Subcutaneous abdominal adipose tissue (tissue), 5 donors: ENCODE measurements at regions not wholly inside any gene's neighbourhood (a gene's known extent, or its start where the extent isn't known, plus 50 kb on each side); places are given as distances from the start of the nearest gene placed in this dataset.

Experiments used
- H3K27ac ChIP-seq: one replicate; pipeline ENCODE4 v1.7.0; 2013; ENCODE audit warnings: low read depth, mild to moderate bottlenecking, inconsistent platforms, low read length, moderate library complexity
- H3K27me3 ChIP-seq, 5 donors: one replicate each; pipeline ENCODE4 v1.7.0; 2013; ENCODE audit warnings: low read length in 5 of 5, inconsistent platforms in 1 of 5; ENCODE audit not compliant: control insufficient read depth in 5 of 5, insufficient read depth in 4 of 5
- H3K36me3 ChIP-seq, 5 donors: one replicate each; pipeline ENCODE4 v1.7.0; 2013; ENCODE audit warnings: low read length in 5 of 5; ENCODE audit not compliant: control insufficient read depth in 5 of 5, insufficient read depth in 5 of 5
- H3K4me1 ChIP-seq, 5 donors: one replicate each; pipeline ENCODE4 v1.7.0; 2013; ENCODE audit warnings: low read length in 5 of 5, mild to moderate bottlenecking in 3 of 5, moderate library complexity in 1 of 5; ENCODE audit not compliant: control insufficient read depth in 5 of 5, insufficient read depth in 5 of 5
- H3K4me3 ChIP-seq, 5 donors: one replicate each; pipeline ENCODE4 v1.7.0; 2013; ENCODE audit warnings: low read length in 5 of 5, low read depth in 1 of 5
- H3K9ac ChIP-seq, 5 donors: one replicate each; pipeline ENCODE4 v1.7.0; 2013; ENCODE audit warnings: low read length in 5 of 5, mild to moderate bottlenecking in 4 of 5, moderate library complexity in 3 of 5
- H3K9me3 ChIP-seq, 5 donors: one replicate each; pipeline ENCODE4 v1.7.0; 2013; ENCODE audit warnings: low read length in 5 of 5; ENCODE audit not compliant: control insufficient read depth in 5 of 5
- donor health status: healthy.
- donor health status: healthy.
- donor health status: healthy.
- donor health status: healthy.
- donor health status: healthy.

GRCh38 chr17:52515927-52516326 is 357.4 kb upstream of the CA10 start:
- Histone ChIP-seq H3K9ac (no peak overlapping the region), H3K36me3 (no peaks in the 10 kb centered on the region)

DNA sequence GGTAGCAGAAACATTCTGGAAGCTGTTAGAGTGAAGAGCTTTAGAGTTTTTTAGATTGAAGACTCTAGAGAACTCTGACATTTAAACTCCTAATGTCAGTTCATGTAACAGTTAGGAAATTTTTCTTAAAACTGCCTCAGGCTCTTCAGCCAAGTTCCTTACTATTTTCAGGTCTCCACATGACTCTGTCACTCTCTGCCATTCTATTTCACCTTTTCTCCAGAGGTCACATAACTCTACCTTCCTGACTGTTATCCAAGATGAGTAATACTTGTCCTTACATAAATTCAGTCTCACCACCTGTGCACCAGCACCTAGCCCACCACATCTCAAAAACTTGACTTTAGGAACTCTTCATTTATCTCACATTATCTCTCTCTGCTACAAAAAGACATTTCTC is 347.1 kb upstream of the CA10 start:
- H3K27ac ChIP-seq: no peak overlapping the region
- no peaks in the 10 kb centered on the region for H3K27me3 ChIP-seq
- H3K36me3 ChIP-seq: no peaks in the 10 kb centered on the region
- H3K9ac ChIP-seq: no peak overlapping the region
- H3K4me1 ChIP-seq: no peaks in the 10 kb centered on the region
- H3K4me3 ChIP-seq: no peak overlapping the region
- H3K9me3 ChIP-seq: no peaks in the 10 kb centered on the region

More at GRCh38 chr17:52515927-52516326, 357.4 kb upstream of the CA10 start:
- peaks cover 0 to 4% (median 0%) of the 10 kb centered on the region in 5 donors for H3K9me3 ChIP-seq
- H3K27ac ChIP-seq: no peak overlapping the region
- H3K4me1 ChIP-seq: no peaks in the 10 kb centered on the region
- no peaks in the 10 kb centered on the region for H3K27me3 ChIP-seq
- H3K4me3 ChIP-seq: no peak overlapping the region

DNA sequence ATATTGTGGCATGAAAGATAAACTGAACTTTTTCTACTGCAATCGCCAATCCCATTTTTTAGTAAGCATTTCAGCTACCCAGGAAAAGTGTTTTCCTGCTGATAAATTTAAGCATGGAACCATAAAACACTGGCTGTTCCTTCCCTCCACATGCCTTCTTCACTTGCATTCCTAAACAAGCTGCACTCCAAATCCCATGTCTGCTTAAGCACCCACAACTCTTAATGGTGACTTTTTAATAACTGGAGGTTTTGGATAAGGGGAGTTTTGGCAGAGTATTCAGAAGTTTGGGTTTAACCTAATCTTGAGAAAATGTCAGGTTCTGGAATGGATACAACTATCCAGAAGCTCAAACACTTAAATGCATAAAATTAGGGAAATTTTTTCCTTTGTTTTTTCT is 345.6 kb upstream of the CA10 start:
- H3K27ac ChIP-seq: no peak overlapping the region
- no peak overlapping the region for H3K9ac ChIP-seq
- no peaks in the 10 kb centered on the region for H3K9me3 ChIP-seq
- no peaks in the 10 kb centered on the region for H3K27me3 ChIP-seq
- H3K4me1 ChIP-seq: no peaks in the 10 kb centered on the region
- no peak overlapping the region for H3K4me3 ChIP-seq
- no peaks in the 10 kb centered on the region for H3K36me3 ChIP-seq

DNA sequence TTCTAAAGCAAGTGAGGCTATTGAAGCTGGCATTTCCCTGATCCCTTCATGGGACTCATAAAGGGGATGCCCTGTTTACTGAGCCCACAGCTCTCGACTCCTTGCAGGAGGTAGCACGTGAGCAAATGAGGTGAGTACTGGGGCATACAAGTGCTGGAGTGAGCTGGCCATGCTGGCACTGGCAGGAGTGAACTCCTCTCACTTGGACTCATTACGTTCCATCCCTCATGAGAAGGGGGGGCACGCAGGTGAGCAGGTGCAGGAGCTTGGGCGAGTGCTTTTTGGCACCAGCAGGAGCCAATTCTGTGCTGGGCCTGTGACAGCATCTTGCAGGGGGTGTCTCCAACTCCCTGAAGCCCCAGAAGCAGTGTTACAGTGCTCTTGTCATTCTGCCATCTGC is 337.1 kb upstream of the CA10 start:
- Histone ChIP-seq H3K27me3 (no peaks in the 10 kb centered on the region), H3K9me3 (peaks cover 0 to 8% (median 6%) of the 10 kb centered on the region in 5 donors), H3K36me3 (no peaks in the 10 kb centered on the region), H3K9ac (no peak overlapping the region), H3K4me3 (no peak overlapping the region), H3K4me1 (no peaks in the 10 kb centered on the region), H3K27ac (no peak overlapping the region)

DNA sequence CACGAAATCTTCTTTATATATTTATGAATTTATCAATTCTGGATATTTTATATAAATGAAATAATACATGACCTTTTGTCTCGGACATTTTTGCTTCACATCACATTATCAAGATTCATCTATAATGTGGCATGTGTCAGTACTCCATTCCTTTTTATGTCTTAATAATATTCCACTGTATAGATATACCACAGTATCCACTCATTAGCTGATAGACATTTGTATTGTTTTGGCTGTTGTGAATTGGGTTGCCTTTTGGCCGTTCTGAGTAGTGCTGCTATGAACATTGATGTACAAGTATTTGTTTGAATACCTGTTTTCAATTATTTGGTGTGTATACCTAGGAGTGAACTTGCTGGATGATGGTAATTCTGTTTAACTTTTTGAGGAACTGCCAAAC is 323.8 kb upstream of the CA10 start:
- peaks cover 0 to 3% (median 0%) of the 10 kb centered on the region in 5 donors for H3K9me3 ChIP-seq
- no peaks in the 10 kb centered on the region for H3K27me3 ChIP-seq
- no peak overlapping the region for H3K4me3 ChIP-seq
- no peak overlapping the region for H3K9ac ChIP-seq
- no peaks in the 10 kb centered on the region for H3K36me3 ChIP-seq
- H3K27ac ChIP-seq: no peak overlapping the region
- H3K4me1 ChIP-seq: no peaks in the 10 kb centered on the region

DNA sequence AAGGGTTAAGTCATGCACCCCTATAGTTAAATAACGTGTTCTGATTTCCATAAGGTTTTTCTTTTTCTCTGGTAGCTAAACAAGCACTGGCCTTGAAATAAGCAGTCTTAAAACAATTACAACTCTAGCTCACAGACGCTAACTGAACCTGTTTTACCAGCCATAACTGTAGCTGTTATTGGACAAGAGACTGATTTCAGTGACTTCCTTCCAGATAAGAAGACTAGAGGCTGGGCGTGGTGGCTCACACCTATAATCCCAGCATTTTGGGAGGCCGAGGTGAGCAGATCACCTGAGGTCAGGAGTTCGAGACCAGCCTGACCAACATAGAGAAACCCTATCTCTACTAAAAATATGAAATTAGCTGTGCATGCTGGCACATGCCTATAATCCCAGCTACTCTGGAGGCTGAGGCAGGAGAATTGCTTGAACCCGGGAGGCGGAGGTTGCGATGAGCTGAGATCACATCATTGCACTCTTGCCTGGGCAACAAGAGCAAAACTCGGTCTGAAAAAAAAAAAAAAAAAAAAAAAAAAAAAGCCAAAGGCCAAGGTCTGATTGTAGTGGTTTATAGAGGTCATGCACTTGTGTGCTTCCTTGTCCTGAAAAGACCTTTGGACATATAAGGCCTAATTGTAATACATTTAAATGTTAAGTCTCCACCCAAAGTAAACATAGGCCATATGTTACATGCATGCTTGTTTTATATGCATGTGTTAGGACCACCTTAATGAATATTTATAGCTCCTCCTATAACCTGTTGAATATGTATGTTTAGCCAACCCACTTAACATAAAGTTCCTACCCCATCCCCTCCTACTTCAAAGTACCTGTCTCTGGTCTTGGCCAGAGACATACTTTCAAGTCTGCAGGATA is 319.5 kb upstream of the CA10 start:
- Histone ChIP-seq H3K9me3 (peaks cover 0 to 3% (median 0%) of the 10 kb centered on the region in 5 donors), H3K27me3 (no peaks in the 10 kb centered on the region), H3K9ac (no peak overlapping the region), H3K4me1 (no peaks in the 10 kb centered on the region), H3K4me3 (no peak overlapping the region), H3K36me3 (no peaks in the 10 kb centered on the region), H3K27ac (no peak overlapping the region)

DNA sequence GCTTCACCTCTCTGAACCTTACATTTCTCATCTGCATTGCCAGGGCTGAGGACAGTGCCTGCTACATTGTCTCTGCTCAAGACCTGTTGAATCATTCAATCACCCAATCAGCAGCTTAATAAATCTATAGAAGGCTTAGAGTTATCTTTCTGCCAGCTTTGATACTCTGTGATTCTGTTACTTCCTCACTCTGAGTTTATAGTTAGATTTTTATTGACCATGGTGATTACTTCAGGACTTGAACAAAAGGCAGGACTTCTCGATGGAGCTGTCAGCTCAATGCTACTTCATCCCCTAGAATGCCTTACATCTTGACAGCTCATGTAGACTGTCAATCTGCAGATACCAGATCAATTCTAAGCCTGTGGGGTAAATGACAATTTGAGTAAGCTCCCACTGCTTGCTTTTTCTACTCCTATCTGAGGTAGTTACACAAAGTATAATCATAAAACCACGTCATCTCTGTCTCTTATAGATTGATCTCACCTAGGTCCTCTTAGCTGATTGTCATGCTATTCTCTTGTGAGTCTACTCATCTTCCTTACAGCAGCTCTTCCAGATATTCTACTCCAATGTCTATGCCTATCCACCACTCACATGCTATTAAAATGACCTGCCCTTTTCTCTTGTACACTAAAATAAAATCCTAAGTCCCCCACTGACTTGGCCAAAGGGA is 318.3 kb upstream of the CA10 start:
- Histone ChIP-seq H3K36me3 (no peaks in the 10 kb centered on the region), H3K27ac (no peak overlapping the region), H3K4me3 (no peak overlapping the region), H3K9me3 (no peaks in the 10 kb centered on the region), H3K4me1 (no peaks in the 10 kb centered on the region), H3K9ac (no peak overlapping the region), H3K27me3 (no peaks in the 10 kb centered on the region)

DNA sequence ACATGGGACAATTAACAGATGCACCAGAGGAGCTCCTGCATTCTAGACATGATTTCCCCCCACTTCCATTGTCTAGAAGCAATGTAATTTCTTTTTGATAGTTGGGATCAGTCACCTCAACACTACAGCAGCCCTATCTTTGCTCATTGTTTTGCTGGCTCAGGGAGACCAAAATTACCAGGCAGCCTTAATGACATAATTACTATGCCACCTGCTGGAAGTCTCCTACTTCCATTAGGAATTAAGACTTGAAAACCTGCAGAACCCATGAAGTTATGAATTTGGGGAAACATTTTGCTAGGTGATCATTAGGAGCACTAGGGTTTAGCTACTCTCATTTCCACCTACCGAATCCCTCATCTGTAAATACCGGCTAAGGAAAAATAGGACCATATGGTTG is 312.0 kb upstream of the CA10 start:
- Histone ChIP-seq H3K4me3 (no peak overlapping the region), H3K27ac (no peak overlapping the region), H3K9me3 (no peaks in the 10 kb centered on the region), H3K27me3 (no peaks in the 10 kb centered on the region), H3K4me1 (no peaks in the 10 kb centered on the region), H3K9ac (no peak overlapping the region), H3K36me3 (no peaks in the 10 kb centered on the region)

DNA sequence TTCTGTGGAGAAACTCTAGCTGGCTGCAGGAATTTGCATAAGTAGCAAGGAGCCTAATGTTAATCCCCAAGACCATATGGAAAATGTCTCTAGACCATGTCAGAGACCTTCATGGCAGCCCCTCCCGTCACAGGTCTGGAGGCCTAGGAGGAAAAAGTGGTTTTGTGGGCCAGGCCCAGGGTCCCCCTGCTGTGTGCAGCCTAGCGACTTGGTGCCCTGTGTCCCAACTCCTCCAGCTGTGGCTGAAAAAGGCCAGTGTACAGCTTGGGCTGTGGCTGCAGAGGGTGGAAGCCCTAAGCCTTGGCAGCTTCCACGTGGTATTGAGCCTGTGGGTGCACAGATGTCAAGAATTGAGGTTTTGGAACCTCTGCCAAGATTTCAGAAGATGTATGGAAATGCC is 306.9 kb upstream of the CA10 start:
- Histone ChIP-seq H3K36me3 (no peaks in the 10 kb centered on the region), H3K27me3 (no peaks in the 10 kb centered on the region), H3K9ac (no peak overlapping the region), H3K9me3 (no peaks in the 10 kb centered on the region), H3K4me1 (no peaks in the 10 kb centered on the region), H3K27ac (no peak overlapping the region), H3K4me3 (no peak overlapping the region)

DNA sequence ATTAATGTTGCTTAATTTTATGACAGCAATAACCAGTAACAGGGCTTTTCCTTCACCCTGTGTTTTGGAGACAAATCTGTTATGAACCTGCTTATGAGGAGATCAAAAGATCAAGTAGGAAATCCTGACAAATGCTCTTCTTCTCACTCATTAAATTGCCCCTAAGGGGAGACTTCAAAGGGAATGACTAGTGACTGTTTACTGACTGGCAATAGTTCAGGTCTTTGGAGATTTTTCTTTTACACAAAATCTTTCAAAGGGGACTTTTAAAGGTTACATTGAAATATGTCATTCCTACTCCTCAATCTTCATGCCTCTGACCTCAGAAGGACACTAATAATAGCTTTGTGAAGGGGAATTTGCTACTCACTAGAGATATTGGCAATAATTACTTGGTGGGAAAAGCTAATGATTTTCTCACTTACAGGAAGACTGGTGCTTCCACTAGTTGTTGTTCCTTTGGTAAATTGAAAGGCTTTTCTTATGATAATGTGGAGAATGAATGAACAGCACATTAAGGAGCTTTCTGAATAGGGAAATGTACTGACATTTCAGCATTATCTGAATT is 292.9 kb upstream of the CA10 start:
- Histone ChIP-seq H3K9me3 (no peaks in the 10 kb centered on the region), H3K27ac (no peak overlapping the region), H3K27me3 (no peaks in the 10 kb centered on the region), H3K4me1 (no peaks in the 10 kb centered on the region), H3K36me3 (no peaks in the 10 kb centered on the region), H3K9ac (no peak overlapping the region), H3K4me3 (no peak overlapping the region)
